SK-N-SH treated with all-trans-retinoic acid at 6 μM for 48 hours (cell line): ENCODE measurements at regions not wholly inside any gene's neighbourhood (a gene's known extent, or its start where the extent isn't known, plus 50 kb on each side); places are given as distances from the start of the nearest gene placed in this dataset.

Experiments used
- ARNTL ChIP-seq: fragments of 450-650 bp; formaldehyde crosslinking; IDR thresholded peaks from 2 replicates; pipeline ENCODE4 v1.5.0; 2020; ENCODE audit warnings: low read depth, mild to moderate bottlenecking, moderate library complexity, borderline replicate concordance
- BACH2 ChIP-seq: fragments of 250-450 bp; sonication (Bioruptor Pico); IDR thresholded peaks from 2 replicates; pipeline ENCODE4 v1.9.0; 2021; ENCODE audit warnings: mild to moderate bottlenecking, borderline replicate concordance
- CSRNP3 ChIP-seq: fragments of 250-450 bp; sonication (Bioruptor Pico); IDR thresholded peaks from 2 replicates; pipeline ENCODE4 v1.5.1; 2021; ENCODE audit warnings: mild to moderate bottlenecking, moderate library complexity
- ESRRG ChIP-seq: fragments of 250-450 bp; sonication (Bioruptor Pico); IDR thresholded peaks from 2 replicates; pipeline ENCODE4 v1.6.1; 2021; ENCODE audit warnings: mild to moderate bottlenecking
- GLIS3 ChIP-seq: fragments of 250-450 bp; sonication (Bioruptor Pico); IDR thresholded peaks from 2 replicates; pipeline ENCODE4 v1.5.0; 2020; ENCODE audit warnings: mild to moderate bottlenecking, moderate library complexity
- PPARA ChIP-seq: fragments of 250-450 bp; sonication (Bioruptor Pico); IDR thresholded peaks from 2 replicates; pipeline ENCODE4 v1.5.0; 2020; ENCODE audit warnings: mild to moderate bottlenecking, borderline replicate concordance
- RARB ChIP-seq: fragments of 250-450 bp; sonication (Bioruptor Pico); IDR thresholded peaks from 2 replicates; pipeline ENCODE4 v1.8.0; 2021; ENCODE audit warnings: mild to moderate bottlenecking, moderate library complexity
- SNAI2 ChIP-seq: fragments of 250-450 bp; sonication (Bioruptor Pico); IDR thresholded peaks from 2 replicates; pipeline ENCODE4 v1.5.0; 2020; ENCODE audit warnings: mild to moderate bottlenecking, moderate library complexity
- TOX ChIP-seq: fragments of 250-450 bp; sonication (Bioruptor Pico); IDR thresholded peaks from 2 replicates; pipeline ENCODE4 v1.8.0; 2021; ENCODE audit warnings: mild to moderate bottlenecking, moderate library complexity, borderline replicate concordance
- ZC3H10 ChIP-seq: fragments of 250-450 bp; sonication (Bioruptor Pico); IDR thresholded peaks from 2 replicates; pipeline ENCODE4 v1.5.1; 2021; ENCODE audit warnings: mild to moderate bottlenecking, moderate library complexity
- ZFP3 ChIP-seq: fragments of 250-450 bp; sonication (Bioruptor Pico); IDR thresholded peaks from 2 replicates; pipeline ENCODE4 v1.5.0; 2020; ENCODE audit warnings: mild to moderate bottlenecking, moderate library complexity
- ZNF70 ChIP-seq: fragments of 450-650 bp; formaldehyde crosslinking; IDR thresholded peaks from 2 replicates; pipeline ENCODE4 v1.5.0; 2020; ENCODE audit warnings: mild to moderate bottlenecking, moderate library complexity
- TF ChIP-seq, protein P1 (sequence below): fragments of 250-450 bp; sonication (Bioruptor Pico); IDR thresholded peaks from 2 replicates; pipeline ENCODE4 v1.8.0; 2020; ENCODE audit warnings: mild to moderate bottlenecking, moderate library complexity, borderline replicate concordance

- TF ChIP-seq, protein P1, sequence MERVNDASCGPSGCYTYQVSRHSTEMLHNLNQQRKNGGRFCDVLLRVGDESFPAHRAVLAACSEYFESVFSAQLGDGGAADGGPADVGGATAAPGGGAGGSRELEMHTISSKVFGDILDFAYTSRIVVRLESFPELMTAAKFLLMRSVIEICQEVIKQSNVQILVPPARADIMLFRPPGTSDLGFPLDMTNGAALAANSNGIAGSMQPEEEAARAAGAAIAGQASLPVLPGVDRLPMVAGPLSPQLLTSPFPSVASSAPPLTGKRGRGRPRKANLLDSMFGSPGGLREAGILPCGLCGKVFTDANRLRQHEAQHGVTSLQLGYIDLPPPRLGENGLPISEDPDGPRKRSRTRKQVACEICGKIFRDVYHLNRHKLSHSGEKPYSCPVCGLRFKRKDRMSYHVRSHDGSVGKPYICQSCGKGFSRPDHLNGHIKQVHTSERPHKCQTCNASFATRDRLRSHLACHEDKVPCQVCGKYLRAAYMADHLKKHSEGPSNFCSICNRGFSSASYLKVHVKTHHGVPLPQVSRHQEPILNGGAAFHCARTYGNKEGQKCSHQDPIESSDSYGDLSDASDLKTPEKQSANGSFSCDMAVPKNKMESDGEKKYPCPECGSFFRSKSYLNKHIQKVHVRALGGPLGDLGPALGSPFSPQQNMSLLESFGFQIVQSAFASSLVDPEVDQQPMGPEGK, result no peak
- no peak for TF ChIP-seq ZNF70 (CRISPR knock-in tag)
- no peak for TF ChIP-seq RARB (CRISPR knock-in tag)
- no peak for TF ChIP-seq GLIS3 (CRISPR knock-in tag)
- TF ChIP-seq ESRRG, result no peak
- TF ChIP-seq ZFP3 (CRISPR knock-in tag), result no peak
- no peak for TF ChIP-seq PPARA (CRISPR knock-in tag)
- TF ChIP-seq TOX (CRISPR knock-in tag), result no peak
- no peak for TF ChIP-seq ARNTL
- TF ChIP-seq ZC3H10 (CRISPR knock-in tag), result no peak
- TF ChIP-seq SNAI2, result no peak
- no peak for TF ChIP-seq BACH2 (CRISPR knock-in tag)
- TF ChIP-seq CSRNP3 (CRISPR knock-in tag), result no peak
Measured at GRCh38 chr6:62914530-62914929, 296.7 kb upstream of the FKBP1C start.
